HepG2 (cell line): ENCODE measurements at regions not wholly inside any gene's neighbourhood (a gene's known extent, or its start where the extent isn't known, plus 50 kb on each side); places are given as distances from the start of the nearest gene placed in this dataset.

Experiments
- ATAC-seq: fragments of 200-7000 bp; cut with Tn5 transposase; 3 replicates; pipeline ENCODE4 v1.9.1; 2020; ENCODE audit warnings: mild to moderate bottlenecking, moderate library complexity
- BruUV-seq: library from RNA; stranded (reverse); fragments of 400-500 nt; replicated peaks from 2 replicates; lab custom pipeline; 2021; lab: Mats Ljungman, UMichigan
- CTCF ChIA-PET: fragments of 300-600 bp; formaldehyde crosslinking; extraction: SDS; loops from one replicate; lab custom pipeline; 2021; ENCODE audit warnings: low total read pairs, inconsistent platforms, low intra/inter-chr PET ratio; lab: Yijun Ruan, JAX
- POLR2A ChIA-PET: fragments of 350-600 bp; sonication (Branson Sonifier 250); formaldehyde crosslinking; loops from one replicate; lab custom pipeline; 2020; ENCODE audit warnings: antibody characterized with exemption, inconsistent platforms; lab: Yijun Ruan, JAX
- DNase-seq: peaks from one replicate; pipeline ENCODE4 v3.0.0-alpha.2; 2015; ENCODE audit warnings: low spot score
- FAIRE-seq: peaks from 3 replicates; lab custom pipeline; 2011; peaks lifted over from hg19 to GRCh38; lab: Jason Lieb, UNC
- H2AFZ ChIP-seq: one replicate; pipeline ENCODE4 v1.6.1; 2011; ENCODE audit warnings: low read length, inconsistent platforms
- H3K27ac ChIP-seq: fragments of 300-600 bp; 3 replicates; pipeline ENCODE4 v1.8.0; 2011; ENCODE audit warnings: mixed run types, mild to moderate bottlenecking, mixed read lengths, low read length, inconsistent platforms; ENCODE audit not compliant: insufficient read depth; ENCODE audit errors: extremely low read length
- H3K27me3 ChIP-seq, 2 experiments: fragments of 200-600 bp in 1 of 2; 2 replicates in 1 of 2; 3 replicates in 1 of 2; pipeline versions ENCODE4 v1.6.0 to v1.8.0; 2011; ENCODE audit warnings: low read length in 2 of 2, mild to moderate bottlenecking in 2 of 2, moderate library complexity in 2 of 2, inconsistent platforms in 1 of 2; ENCODE audit not compliant: insufficient read depth in 2 of 2, control insufficient read depth in 1 of 2
- H3K36me3 ChIP-seq, 2 experiments: fragments of 200-600 bp in 1 of 2; replicated peaks in 1 of 2; 2 replicates in 1 of 2; 3 replicates in 1 of 2; pipeline versions ENCODE4 v1.5.1 to v1.8.0; 2011; ENCODE audit warnings: low read length in 2 of 2, inconsistent platforms in 1 of 2; ENCODE audit not compliant: insufficient read depth in 2 of 2, control insufficient read depth in 1 of 2
- H3K4me1 ChIP-seq: 2 replicates; pipeline ENCODE4 v1.5.1; 2012; ENCODE audit warnings: low read length, inconsistent platforms; ENCODE audit not compliant: insufficient read depth
- H3K4me2 ChIP-seq: 2 replicates; pipeline ENCODE4 v1.6.0; 2011; ENCODE audit warnings: low read depth, low read length, inconsistent platforms
- H3K4me3 ChIP-seq, 3 experiments: fragments of 200-600 bp in 1 of 3; sonication (generic), shearing (Covaris generic) in 1 of 3; replicated peaks in 1 of 3; 2 replicates each; pipeline ENCODE4 v1.5.1; 2011 to 2016; ENCODE audit warnings: low read length in 3 of 3, inconsistent platforms in 2 of 3, low read depth in 2 of 3, mild to moderate bottlenecking in 2 of 3, control low read depth in 1 of 3, mixed read lengths in 1 of 3; ENCODE audit not compliant: insufficient read depth in 1 of 3
- H3K79me2 ChIP-seq: one replicate; pipeline ENCODE4 v1.6.1; 2011; ENCODE audit warnings: low read length, inconsistent platforms; ENCODE audit not compliant: insufficient read depth
- H3K9ac ChIP-seq: 2 replicates; pipeline ENCODE4 v1.6.0; 2011; ENCODE audit warnings: mild to moderate bottlenecking, low read depth, low read length, inconsistent platforms; ENCODE audit not compliant: insufficient read depth
- H3K9me3 ChIP-seq: 2 replicates; pipeline ENCODE4 v1.5.1; 2012; ENCODE audit warnings: mild to moderate bottlenecking, low read length
- H4K20me1 ChIP-seq: 2 replicates; pipeline ENCODE4 v1.6.0; 2011; ENCODE audit warnings: inconsistent platforms, mild to moderate bottlenecking, low read length, moderate library complexity; ENCODE audit not compliant: insufficient read depth
- CHCHD3 ChIP-seq: sonication (generic); formaldehyde crosslinking; IDR thresholded peaks from 2 replicates; pipeline ENCODE4 v1.8.0; 2022; ENCODE audit warnings: mild to moderate bottlenecking, missing genetic modification reagents, moderate library complexity
- GPBP1L1 ChIP-seq: sonication (generic); formaldehyde crosslinking; IDR thresholded peaks from 2 replicates; pipeline ENCODE4 v1.5.0; 2020; ENCODE audit warnings: mild to moderate bottlenecking, missing genetic modification reagents
- IRX3 ChIP-seq: sonication (generic); formaldehyde crosslinking; IDR thresholded peaks from 2 replicates; pipeline ENCODE4 v1.8.1; 2023; ENCODE audit warnings: mild to moderate bottlenecking, low read depth, missing genetic modification reagents, borderline replicate concordance
- KAT7 ChIP-seq: IDR thresholded peaks from 2 replicates; pipeline ENCODE4 v1.6.1; 2018; ENCODE audit warnings: borderline replicate concordance, missing compliant biosample characterization
- MYNN ChIP-seq: sonication (generic); formaldehyde crosslinking; IDR thresholded peaks from 2 replicates; pipeline ENCODE4 v1.4.0; 2020; ENCODE audit warnings: mild to moderate bottlenecking, low read depth, missing genetic modification reagents
- ZBTB40 ChIP-seq, 2 experiments: fragments of 450-650 bp in 1 of 2; sonication (generic) in 1 of 2; formaldehyde crosslinking in 1 of 2; IDR thresholded peaks; 2 replicates each; pipeline versions ENCODE4 v1.6.1 to v1.8.0; 2016 to 2022; ENCODE audit warnings: antibody characterized with exemption in 1 of 2, mild to moderate bottlenecking in 1 of 2, missing genetic modification reagents in 1 of 2
- ZBTB46 ChIP-seq: sonication (generic); formaldehyde crosslinking; IDR thresholded peaks from 2 replicates; pipeline ENCODE4 v1.4.0; 2020; ENCODE audit warnings: mild to moderate bottlenecking, missing genetic modification reagents, borderline replicate concordance
- ZIK1 ChIP-seq: sonication (generic); formaldehyde crosslinking; IDR thresholded peaks from 2 replicates; pipeline ENCODE4 v1.5.0; 2020; ENCODE audit warnings: mild to moderate bottlenecking, low read depth, missing genetic modification reagents, borderline replicate concordance
- ZNF253 ChIP-seq: sonication (generic); formaldehyde crosslinking; IDR thresholded peaks from 2 replicates; pipeline ENCODE4 v1.8.0; 2022; ENCODE audit warnings: mild to moderate bottlenecking, missing genetic modification reagents, borderline replicate concordance
- ZNF550 ChIP-seq: sonication (generic); formaldehyde crosslinking; IDR thresholded peaks from 2 replicates; pipeline ENCODE4 v1.4.0; 2020; ENCODE audit warnings: mild to moderate bottlenecking, missing genetic modification reagents, borderline replicate concordance
- ZNF709 ChIP-seq: sonication (generic); formaldehyde crosslinking; IDR thresholded peaks from 2 replicates; pipeline ENCODE4 v1.5.0; 2020; ENCODE audit warnings: mild to moderate bottlenecking, missing genetic modification reagents
- whole genome bisulfite sequencing: methylation state at CpG from one replicate; pipeline ENCODE4 v1.1.6; 2017; ENCODE audit warnings: low lambda C conversion rate; 5-methylcytosine and 5-hydroxymethylcytosine counted together
- in situ Hi-C: cut with HindIII; loops from 2 replicates; pipeline ENCODE4 v1.10.0; 2017; ENCODE audit warnings: low pct_unique_long_range_greater_than_20kb; ENCODE audit not compliant: extremely low pct_ligation_motif_present
- intact Hi-C: fragments of 100-400 bp; cut with micrococcal nuclease; formaldehyde crosslinking; loops from one replicate; pipeline ENCODE4 v1.10.0; 2022; ENCODE audit not compliant: unreplicated experiment

GRCh38 chr5:54820346-54821134 lies 164.9 kb downstream of the ESM1 start:
- no peak for FAIRE-seq
- Histone ChIP-seq H3K27ac (no peak overlapping the region), H3K27me3 (no peaks in the 10 kb centered on the region), H3K4me1 (no peaks in the 10 kb centered on the region), H3K4me3 (no peak overlapping the region), H4K20me1 (no peaks in the 10 kb centered on the region), H3K9ac (no peak overlapping the region), H3K79me2 (no peaks in the 10 kb centered on the region), H2AFZ (no peak overlapping the region), H3K9me3 (no peaks in the 10 kb centered on the region), H3K36me3 (no peaks in the 10 kb centered on the region), H3K4me2 (no peak overlapping the region)
- in situ Hi-C loops: no loop called here
- POLR2A ChIA-PET: no interaction called here
- CTCF ChIA-PET: no interaction called here
- no peak for ATAC-seq
- no TSS peak for BruUV-seq
- intact Hi-C loops: no loop called here
- no peak for DNase-seq
- 14% methylated on average over 3 of the region's 3 CpGs for WGBS
- TF ChIP-seq ZNF253 (CRISPR knock-in tag): no peak
- no peak for TF ChIP-seq ZIK1
- TF ChIP-seq ZNF709 (CRISPR knock-in tag): no peak
- TF ChIP-seq ZBTB40 (IDR thresholded peaks at IDR 0.05): no peak
- no peak for TF ChIP-seq ZBTB40 (CRISPR knock-in tag; IDR thresholded peaks at IDR 0.05)
- no peak for TF ChIP-seq ZNF550 (CRISPR knock-in tag)
- no peak for TF ChIP-seq KAT7 (CRISPR knock-in tag)
- TF ChIP-seq ZBTB46 (CRISPR knock-in tag): no peak
- no peak for TF ChIP-seq CHCHD3 (CRISPR knock-in tag)
- TF ChIP-seq IRX3 (CRISPR knock-in tag): no peak
- no peak for TF ChIP-seq GPBP1L1 (CRISPR knock-in tag)
- no peak for TF ChIP-seq MYNN (CRISPR knock-in tag)
